NT2/D1 (cell line): ENCODE measurements at regions not wholly inside any gene's neighbourhood (a gene's known extent, or its start where the extent isn't known, plus 50 kb on each side); places are given as distances from the start of the nearest gene placed in this dataset.

Source experiments
- DNase-seq: peaks from one replicate; pipeline ENCODE4 v3.0.0-alpha.2; 2011; ENCODE audit warnings: low read depth, low spot score
- H3K27me3 ChIP-seq: 2 replicates; pipeline ENCODE4 v1.6.0; 2011; ENCODE audit warnings: mild to moderate bottlenecking; ENCODE audit not compliant: insufficient read length, insufficient read depth
- H3K36me3 ChIP-seq: 2 replicates; pipeline ENCODE4 v1.6.1; 2011; ENCODE audit warnings: mild to moderate bottlenecking, low read length, mixed read lengths; ENCODE audit not compliant: insufficient read depth, insufficient read length
- H3K4me1 ChIP-seq: 2 replicates; pipeline ENCODE4 v1.5.1; 2011; ENCODE audit not compliant: insufficient read depth, insufficient read length
- H3K4me3 ChIP-seq: 2 replicates; pipeline ENCODE4 v1.5.1; 2011; ENCODE audit warnings: low read depth; ENCODE audit not compliant: insufficient read length
- H3K9ac ChIP-seq: 2 replicates; pipeline ENCODE4 v1.6.0; 2011; ENCODE audit warnings: low read depth; ENCODE audit not compliant: insufficient read length
- H3K9me3 ChIP-seq: 2 replicates; pipeline ENCODE4 v1.5.1; 2011; ENCODE audit warnings: mild to moderate bottlenecking, low read length; ENCODE audit not compliant: insufficient read depth
- SUZ12 ChIP-seq: IDR thresholded peaks from 2 replicates; pipeline ENCODE4 v1.6.1; 2011; ENCODE audit not compliant: insufficient read length, insufficient read depth; ENCODE audit errors: extremely low read depth
- YY1 ChIP-seq: IDR thresholded peaks from 2 replicates; pipeline ENCODE4 v1.6.1; 2011; ENCODE audit not compliant: insufficient read length, insufficient read depth
- ZNF274 ChIP-seq: IDR thresholded peaks from 2 replicates; pipeline ENCODE4 v1.6.1; 2011; ENCODE audit warnings: mild to moderate bottlenecking, low read depth, low read length

- DNase-seq = no peak
- Histone ChIP-seq H3K27me3 (no peaks in the 10 kb centered on the region), H3K9me3 (no peaks in the 10 kb centered on the region), H3K9ac (no peak overlapping the region), H3K4me1 (no peaks in the 10 kb centered on the region), H3K36me3 (no peaks in the 10 kb centered on the region), H3K4me3 (no peak overlapping the region)
- TF ChIP-seq ZNF274 (no peak), YY1 (no peak), SUZ12 (no peak)
Observed at GRCh38 chr16:72244853-72245252, 72.9 kb upstream of the PMFBP1 start.

DNA sequence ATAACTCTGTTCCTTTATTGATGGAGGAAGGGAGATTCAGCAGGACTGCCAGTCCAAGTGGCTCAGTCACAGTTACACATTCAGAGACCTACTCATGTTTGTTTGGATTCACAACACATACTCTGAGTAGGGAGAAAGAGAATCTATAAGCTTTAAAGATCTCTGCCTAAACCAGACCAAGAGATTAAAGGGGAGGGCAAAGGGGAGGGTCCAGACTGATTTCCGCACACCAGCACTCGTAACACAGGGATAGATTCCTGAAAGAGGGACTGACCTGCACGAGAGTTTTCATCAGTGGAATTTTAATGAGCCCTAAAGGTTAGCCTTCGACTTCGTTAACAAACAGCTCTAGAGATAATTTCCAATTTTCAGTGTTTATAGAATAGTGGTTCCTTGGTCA, 71.7 kb upstream of the PMFBP1 start:
- Histone ChIP-seq H3K4me1 (no peaks in the 10 kb centered on the region), H3K9ac (no peak overlapping the region), H3K27me3 (no peaks in the 10 kb centered on the region), H3K9me3 (no peaks in the 10 kb centered on the region), H3K4me3 (no peak overlapping the region), H3K36me3 (no peaks in the 10 kb centered on the region)
- TF ChIP-seq ZNF274 (no peak), SUZ12 (no peak), YY1 (no peak)
- no peak for DNase-seq

DNA sequence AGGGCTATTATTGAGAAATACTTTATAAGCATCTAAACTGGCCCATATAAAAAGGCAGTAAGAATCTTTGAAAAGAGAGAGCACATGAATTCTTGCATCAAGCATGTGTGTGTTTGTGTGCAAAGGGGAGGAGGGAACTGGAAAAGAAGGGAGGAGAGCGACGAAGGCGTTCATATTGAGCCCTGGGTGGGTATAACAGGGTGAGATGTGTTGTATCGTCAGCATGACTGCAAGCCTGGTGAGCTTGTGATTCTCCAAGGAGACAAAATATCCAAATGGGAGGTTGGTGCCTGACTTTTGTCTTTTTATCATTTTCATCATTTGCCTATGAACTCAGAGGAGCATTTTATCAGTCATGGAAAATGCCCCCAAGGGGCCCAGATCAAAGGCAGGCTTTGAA, 70.8 kb upstream of the PMFBP1 start:
- H3K36me3 ChIP-seq = no peaks in the 10 kb centered on the region
- no peak for DNase-seq
- H3K9me3 ChIP-seq = 0 out of 2 replicates have a peak, but pooled peaks cover 3% of the 10 kb centered on the region
- H3K4me1 ChIP-seq = no peaks in the 10 kb centered on the region
- TF ChIP-seq YY1 (no peak), SUZ12 (no peak), ZNF274 (no peak)
- H3K4me3 ChIP-seq = no peak overlapping the region
- no peak overlapping the region for H3K9ac ChIP-seq
- H3K27me3 ChIP-seq = no peaks in the 10 kb centered on the region

GRCh38 chr16:72241930-72242329, 70.0 kb upstream of the PMFBP1 start:
- Histone ChIP-seq H3K9ac (no peak overlapping the region), H3K27me3 (no peaks in the 10 kb centered on the region), H3K4me1 (no peaks in the 10 kb centered on the region), H3K4me3 (no peak overlapping the region), H3K9me3 (0 out of 2 replicates have a peak, but pooled peaks cover 3% of the 10 kb centered on the region), H3K36me3 (no peaks in the 10 kb centered on the region)
- peak; percentile 23 for DNase-seq
- TF ChIP-seq YY1 (no peak), ZNF274 (no peak), SUZ12 (no peak)

- H3K27me3 ChIP-seq = no peaks in the 10 kb centered on the region
- H3K9me3 ChIP-seq = 0 out of 2 replicates have a peak, but pooled peaks cover 3% of the 10 kb centered on the region
- TF ChIP-seq ZNF274 (no peak), SUZ12 (no peak), YY1 (no peak)
- DNase-seq = no peak
- H3K4me1 ChIP-seq = no peaks in the 10 kb centered on the region
- H3K9ac ChIP-seq = no peak overlapping the region
- no peaks in the 10 kb centered on the region for H3K36me3 ChIP-seq
- no peak overlapping the region for H3K4me3 ChIP-seq
Observed at GRCh38 chr16:72241008-72241407, 69.1 kb upstream of the PMFBP1 start.

DNA sequence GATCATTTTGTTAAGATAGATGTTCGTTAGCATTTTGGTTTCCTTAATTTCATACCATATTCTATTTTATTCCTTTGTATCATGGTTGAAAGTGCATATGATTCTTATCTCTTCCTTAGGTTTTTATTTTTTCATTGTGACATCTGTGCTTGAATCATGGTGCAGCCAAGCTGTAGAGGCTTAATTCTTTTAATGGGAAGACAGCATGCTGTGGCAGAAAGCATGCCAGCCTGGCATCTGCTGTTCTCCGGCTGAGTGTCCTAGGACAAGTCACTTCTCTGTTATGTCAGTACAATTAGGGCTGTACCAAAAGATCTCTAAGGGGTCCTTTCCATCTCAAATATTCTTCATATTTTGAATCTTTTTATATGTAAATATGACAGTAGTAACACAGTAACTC, 68.5 kb upstream of the PMFBP1 start:
- DNase-seq = no peak
- H3K9ac ChIP-seq = no peak overlapping the region
- no peaks in the 10 kb centered on the region for H3K4me1 ChIP-seq
- TF ChIP-seq YY1 (no peak), SUZ12 (no peak)
- no peaks in the 10 kb centered on the region for H3K27me3 ChIP-seq
- no peaks in the 10 kb centered on the region for H3K36me3 ChIP-seq
- no peak overlapping the region for H3K4me3 ChIP-seq
- 0 out of 2 replicates have a peak, but pooled peaks cover 3% of the 10 kb centered on the region for H3K9me3 ChIP-seq

DNA sequence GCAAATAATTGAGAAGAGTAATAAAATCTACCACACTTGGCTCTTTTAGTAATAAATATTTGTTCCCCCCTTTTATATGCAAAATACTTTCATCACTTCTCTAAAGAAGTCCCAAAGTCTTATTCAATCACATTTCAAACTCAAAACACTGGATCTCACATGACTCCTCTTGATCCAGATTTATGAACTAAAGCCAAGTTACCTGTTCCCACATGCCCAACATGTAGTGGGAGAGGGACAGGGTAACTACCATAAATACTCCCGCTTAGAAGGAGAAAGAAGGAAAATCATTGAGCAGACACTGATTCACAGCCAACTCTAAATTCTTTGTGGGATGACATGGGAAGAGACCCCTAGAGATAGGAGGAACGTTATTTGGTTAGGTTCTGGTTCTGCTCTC, 64.9 kb upstream of the PMFBP1 start:
- no peaks in the 10 kb centered on the region for H3K4me1 ChIP-seq
- no peak overlapping the region for H3K9ac ChIP-seq
- no peak overlapping the region for H3K4me3 ChIP-seq
- TF ChIP-seq ZNF274 (no peak), SUZ12 (no peak), YY1 (no peak)
- no peak for DNase-seq
- 0 out of 2 replicates have a peak, but pooled peaks cover 3% of the 10 kb centered on the region for H3K9me3 ChIP-seq
- H3K27me3 ChIP-seq = no peaks in the 10 kb centered on the region
- H3K36me3 ChIP-seq = no peaks in the 10 kb centered on the region

- Histone ChIP-seq H3K36me3 (no peaks in the 10 kb centered on the region), H3K9ac (no peak overlapping the region), H3K4me1 (no peaks in the 10 kb centered on the region), H3K27me3 (no peaks in the 10 kb centered on the region), H3K9me3 (0 out of 2 replicates have a peak, but pooled peaks cover 3% of the 10 kb centered on the region), H3K4me3 (no peak overlapping the region)
- DNase-seq = no peak
- no peak for TF ChIP-seq YY1
- no peak for TF ChIP-seq ZNF274
- no peak for TF ChIP-seq SUZ12
Observed at GRCh38 chr16:72234387-72234786, 62.4 kb upstream of the PMFBP1 start.
